Esophagus squamous epithelium (tissue), 5 donors: ENCODE measurements at regions not wholly inside any gene's neighbourhood (a gene's known extent, or its start where the extent isn't known, plus 50 kb on each side); places are given as distances from the start of the nearest gene placed in this dataset.

ENCODE experiments used
- DNase-seq: peaks from one replicate; lab custom pipeline; 2025; lab: John Stamatoyannopoulos, UW
- H3K27ac ChIP-seq, 4 donors: fragments of 200-600 bp; sonication (generic); one replicate each; pipeline ENCODE4 v1.5.1; 2016 to 2019; ENCODE audit warnings: mild to moderate bottlenecking in 1 of 4
- H3K27me3 ChIP-seq, 4 donors: fragments of 200-600 bp; sonication (generic); 1 replicate in 3 of 4; 2 replicates in 1 of 4; pipeline versions ENCODE4 v1.5.1 to v1.6.0; 2017 to 2021; ENCODE audit warnings: antibody characterized with exemption in 1 of 4
- H3K36me3 ChIP-seq, 3 donors: fragments of 200-600 bp; sonication (generic); one replicate each; pipeline ENCODE4 v1.5.1; 2016 to 2019
- H3K4me1 ChIP-seq, 3 donors: fragments of 200-600 bp; sonication (generic); one replicate each; pipeline ENCODE4 v1.5.1; 2017 to 2019
- H3K4me3 ChIP-seq, 4 donors: fragments of 200-600 bp; sonication (generic); 1 replicate in 3 of 4; 2 replicates in 1 of 4; pipeline ENCODE4 v1.5.1; 2016 to 2019; ENCODE audit warnings: mild to moderate bottlenecking in 2 of 4, moderate library complexity in 1 of 4
- H3K9me3 ChIP-seq, 3 donors: fragments of 200-600 bp; sonication (generic); one replicate each; pipeline ENCODE4 v1.5.1; 2016 to 2019
- CTCF ChIP-seq, 6 experiments: fragments of 450-650 bp in 4 of 6; fragments of 200-600 bp in 2 of 6; sonication (generic) in 2 of 6; IDR thresholded peaks; one replicate each; pipeline ENCODE4 v1.5.1; 2016 to 2019; ENCODE audit warnings: antibody characterized with exemption in 6 of 6, mild to moderate bottlenecking in 4 of 6, moderate library complexity in 4 of 6
- POLR2A ChIP-seq, 4 donors: fragments of 450-650 bp; IDR thresholded peaks; one replicate each; pipeline ENCODE4 v1.6.1; 2017; ENCODE audit warnings: antibody characterized with exemption in 4 of 4, mild to moderate bottlenecking in 4 of 4, moderate library complexity in 3 of 4
- WGBS, 2 donors: methylation state at CpG; one replicate each; pipeline ENCODE4 v1.1.5; 2018; 5-methylcytosine and 5-hydroxymethylcytosine counted together
- intact Hi-C: fragments of 100-400 bp; cut with DNase I; formaldehyde crosslinking; loops from one replicate; pipeline ENCODE4 v1.15.0; 2022
- donor health status: DM: yes; HTN: yes; CAD: no.

DNA sequence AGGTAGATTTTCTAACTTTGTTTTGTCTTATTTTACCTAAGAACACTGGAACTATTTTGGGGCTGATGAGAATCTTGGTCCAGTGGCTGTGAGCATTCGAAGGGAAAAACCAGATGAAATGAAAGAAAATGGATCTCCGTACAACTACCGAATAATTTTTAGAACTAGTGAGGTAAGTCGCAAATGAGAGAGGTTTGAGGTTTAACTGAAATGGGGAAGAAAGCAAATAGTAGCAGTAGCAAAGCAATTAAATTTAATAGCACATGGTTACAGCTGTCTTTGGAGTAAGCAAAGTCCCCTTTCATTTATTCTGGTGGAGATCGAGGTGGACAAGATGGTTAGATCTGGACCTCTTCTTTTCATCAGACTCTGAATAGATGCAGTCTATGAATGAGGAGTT is 313.5 kb upstream of the RGS6 start:
- TF ChIP-seq POLR2A (IDR thresholded peaks at IDR 0.05), result no peak
- TF ChIP-seq CTCF (IDR thresholded peaks at IDR 0.05), result no peak
- no peak for DNase-seq
- no peak overlapping the region for H3K27ac ChIP-seq
- intact Hi-C loops, result no loop called here
- H3K4me3 ChIP-seq, result no peak overlapping the region
- H3K36me3 ChIP-seq, result peaks cover 0 to 23% (median 0%) of the 10 kb centered on the region in 3 donors
- no peaks in the 10 kb centered on the region for H3K27me3 ChIP-seq
- H3K9me3 ChIP-seq, result no peaks in the 10 kb centered on the region
- no peaks in the 10 kb centered on the region for H3K4me1 ChIP-seq
- 82 to 94% methylated on average over 5 of the region's 5 CpGs for WGBS, 2 donors

GRCh38 chr14:71619472-71619871 is 312.8 kb upstream of the RGS6 start:
- intact Hi-C loops, result no loop called here
- WGBS, 2 donors, result 75 to 87% methylated on average over 3 of the region's 3 CpGs
- TF ChIP-seq POLR2A (IDR thresholded peaks at IDR 0.05) (no peak), CTCF (IDR thresholded peaks at IDR 0.05) (no peak)

DNA sequence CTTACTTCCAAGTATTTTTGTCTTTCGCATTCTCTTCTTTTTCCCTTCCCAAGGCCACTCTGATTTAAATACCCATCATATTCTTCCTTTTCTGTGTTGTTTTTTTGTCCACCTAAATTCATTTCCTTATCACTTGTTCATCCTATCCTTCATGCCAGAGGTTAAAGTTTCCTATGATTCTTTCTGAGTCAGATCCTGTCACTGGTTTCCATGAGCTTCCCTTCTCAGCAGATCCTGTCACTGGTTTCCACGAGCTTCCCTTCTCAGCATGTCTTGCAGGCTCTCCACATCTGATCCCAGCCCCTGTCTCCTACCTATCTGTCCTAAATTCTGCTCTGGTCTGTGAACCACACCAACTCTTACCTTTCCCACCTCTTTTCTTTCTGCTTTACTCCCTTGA is 311.8 kb upstream of the RGS6 start:
- no peak for DNase-seq
- H3K4me3 ChIP-seq, result no peak overlapping the region
- intact Hi-C loops, result no loop called here
- H3K27me3 ChIP-seq, result no peaks in the 10 kb centered on the region
- peaks cover 0 to 40% (median 0%) of the 10 kb centered on the region in 3 donors for H3K36me3 ChIP-seq
- no peak overlapping the region for H3K27ac ChIP-seq
- TF ChIP-seq CTCF (IDR thresholded peaks at IDR 0.05), result no peak
- no peak for TF ChIP-seq POLR2A (IDR thresholded peaks at IDR 0.05)
- no peaks in the 10 kb centered on the region for H3K4me1 ChIP-seq
- H3K9me3 ChIP-seq, result no peaks in the 10 kb centered on the region
- 74 to 80% methylated on average over 2 of the region's 2 CpGs for WGBS, 2 donors

More at GRCh38 chr14:71619472-71619871, 312.8 kb upstream of the RGS6 start:
- Histone ChIP-seq H3K27me3 (no peaks in the 10 kb centered on the region), H3K4me3 (no peak overlapping the region), H3K4me1 (no peaks in the 10 kb centered on the region), H3K36me3 (peaks cover 0 to 31% (median 0%) of the 10 kb centered on the region in 3 donors), H3K27ac (no peak overlapping the region), H3K9me3 (no peaks in the 10 kb centered on the region)
- no peak for DNase-seq

- WGBS, 2 donors, result 87 to 93% methylated on average over 4 of the region's 4 CpGs
- H3K9me3 ChIP-seq, result no peaks in the 10 kb centered on the region
- no peaks in the 10 kb centered on the region for H3K27me3 ChIP-seq
- peaks cover 0 to 42% (median 0%) of the 10 kb centered on the region in 3 donors for H3K36me3 ChIP-seq
- H3K4me3 ChIP-seq, result no peak overlapping the region
- intact Hi-C loops, result no loop called here
- H3K27ac ChIP-seq, result no peak overlapping the region
- H3K4me1 ChIP-seq, result no peaks in the 10 kb centered on the region
- DNase-seq, result no peak
- TF ChIP-seq POLR2A (IDR thresholded peaks at IDR 0.05), result no peak
- TF ChIP-seq CTCF (IDR thresholded peaks at IDR 0.05), result no peak
Observed at GRCh38 chr14:71621276-71621675, 311.0 kb upstream of the RGS6 start.

GRCh38 chr14:71621980-71622605 is 310.1 kb upstream of the RGS6 start:
- no peak for DNase-seq
- Histone ChIP-seq H3K36me3 (peaks cover 0 to 43% (median 0%) of the 10 kb centered on the region in 3 donors), H3K9me3 (no peaks in the 10 kb centered on the region), H3K4me1 (no peaks in the 10 kb centered on the region), H3K4me3 (no peak overlapping the region), H3K27me3 (no peaks in the 10 kb centered on the region), H3K27ac (no peak overlapping the region)
- intact Hi-C loops, result no loop called here
- TF ChIP-seq CTCF (IDR thresholded peaks at IDR 0.05) (no peak), POLR2A (IDR thresholded peaks at IDR 0.05) (no peak)
- 86 to 90% methylated on average over 4 of the region's 4 CpGs for WGBS, 2 donors
